Testis (tissue), 2 donors: ENCODE measurements at regions not wholly inside any gene's neighbourhood (a gene's known extent, or its start where the extent isn't known, plus 50 kb on each side); places are given as distances from the start of the nearest gene placed in this dataset.

Experiments used
- CTCF ChIP-seq, 3 experiments: fragments of 450-650 bp in 2 of 3; fragments of 200-600 bp in 1 of 3; sonication (generic) in 1 of 3; IDR thresholded peaks; one replicate each; pipeline ENCODE4 v1.5.1; 2016 to 2019; ENCODE audit warnings: antibody characterized with exemption in 3 of 3, mild to moderate bottlenecking in 2 of 3, moderate library complexity in 1 of 3
- POLR2A ChIP-seq: fragments of 450-650 bp; IDR thresholded peaks from one replicate; pipeline ENCODE4 v1.6.1; 2017; ENCODE audit warnings: antibody characterized with exemption, mild to moderate bottlenecking, moderate library complexity

- TF ChIP-seq POLR2A (no peak), CTCF (IDR thresholded peaks at IDR 0.05) (no peak)
Measured at GRCh38 chr2:224208007-224208406, 168.9 kb upstream of the SERPINE2 start.
